Liver (tissue), 3 donors: ENCODE measurements at regions not wholly inside any gene's neighbourhood (a gene's known extent, or its start where the extent isn't known, plus 50 kb on each side); places are given as distances from the start of the nearest gene placed in this dataset.

ENCODE experiments used
- SP1 ChIP-seq: IDR thresholded peaks from 2 replicates; pipeline ENCODE4 v1.6.1; 2018; ENCODE audit warnings: antibody characterized with exemption, mild to moderate bottlenecking
- TF ChIP-seq, protein P1 (sequence below): IDR thresholded peaks from 2 replicates; pipeline ENCODE4 v1.6.1; 2016; ENCODE audit warnings: antibody characterized with exemption
- TF ChIP-seq, protein P2 (sequence below): fragments of 150-350 bp; IDR thresholded peaks from 2 replicates; pipeline ENCODE4 v1.5.1; 2017; ENCODE audit warnings: improper control_type of control experiment, low read depth, low read length; ENCODE audit not compliant: missing input control
- TF ChIP-seq, protein P3 (sequence below): IDR thresholded peaks from 2 replicates; pipeline ENCODE4 v1.6.1; 2016; ENCODE audit warnings: antibody characterized with exemption, mild to moderate bottlenecking
- donor health status: healthy.
- donor health status: healthy.

DNA sequence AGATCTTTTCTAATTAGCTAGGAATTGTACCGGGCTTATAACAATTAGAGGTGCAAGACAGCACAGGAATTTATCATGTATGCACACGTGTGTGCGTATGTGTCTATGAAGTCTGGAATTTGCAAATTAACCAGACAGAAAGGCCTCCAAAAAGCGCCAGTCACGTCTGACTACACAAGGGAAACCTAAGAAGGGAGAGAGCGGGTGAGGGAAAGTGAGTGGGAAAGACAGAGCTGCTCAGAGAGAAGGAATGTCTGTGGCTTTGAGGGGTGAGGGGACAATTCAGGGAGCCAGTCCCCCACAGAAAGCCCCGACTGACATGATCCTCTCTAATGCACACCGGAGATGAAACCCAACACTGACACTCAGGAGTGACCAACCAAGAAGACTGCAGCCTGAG, 197.7 kb upstream of the SH3BP4 start:
- no peak for TF ChIP-seq SP1
- TF ChIP-seq, protein P1, sequence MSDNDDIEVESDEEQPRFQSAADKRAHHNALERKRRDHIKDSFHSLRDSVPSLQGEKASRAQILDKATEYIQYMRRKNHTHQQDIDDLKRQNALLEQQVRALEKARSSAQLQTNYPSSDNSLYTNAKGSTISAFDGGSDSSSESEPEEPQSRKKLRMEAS: no peak
- TF ChIP-seq, protein P2, sequence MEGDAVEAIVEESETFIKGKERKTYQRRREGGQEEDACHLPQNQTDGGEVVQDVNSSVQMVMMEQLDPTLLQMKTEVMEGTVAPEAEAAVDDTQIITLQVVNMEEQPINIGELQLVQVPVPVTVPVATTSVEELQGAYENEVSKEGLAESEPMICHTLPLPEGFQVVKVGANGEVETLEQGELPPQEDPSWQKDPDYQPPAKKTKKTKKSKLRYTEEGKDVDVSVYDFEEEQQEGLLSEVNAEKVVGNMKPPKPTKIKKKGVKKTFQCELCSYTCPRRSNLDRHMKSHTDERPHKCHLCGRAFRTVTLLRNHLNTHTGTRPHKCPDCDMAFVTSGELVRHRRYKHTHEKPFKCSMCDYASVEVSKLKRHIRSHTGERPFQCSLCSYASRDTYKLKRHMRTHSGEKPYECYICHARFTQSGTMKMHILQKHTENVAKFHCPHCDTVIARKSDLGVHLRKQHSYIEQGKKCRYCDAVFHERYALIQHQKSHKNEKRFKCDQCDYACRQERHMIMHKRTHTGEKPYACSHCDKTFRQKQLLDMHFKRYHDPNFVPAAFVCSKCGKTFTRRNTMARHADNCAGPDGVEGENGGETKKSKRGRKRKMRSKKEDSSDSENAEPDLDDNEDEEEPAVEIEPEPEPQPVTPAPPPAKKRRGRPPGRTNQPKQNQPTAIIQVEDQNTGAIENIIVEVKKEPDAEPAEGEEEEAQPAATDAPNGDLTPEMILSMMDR: no peak
- TF ChIP-seq, protein P3, sequence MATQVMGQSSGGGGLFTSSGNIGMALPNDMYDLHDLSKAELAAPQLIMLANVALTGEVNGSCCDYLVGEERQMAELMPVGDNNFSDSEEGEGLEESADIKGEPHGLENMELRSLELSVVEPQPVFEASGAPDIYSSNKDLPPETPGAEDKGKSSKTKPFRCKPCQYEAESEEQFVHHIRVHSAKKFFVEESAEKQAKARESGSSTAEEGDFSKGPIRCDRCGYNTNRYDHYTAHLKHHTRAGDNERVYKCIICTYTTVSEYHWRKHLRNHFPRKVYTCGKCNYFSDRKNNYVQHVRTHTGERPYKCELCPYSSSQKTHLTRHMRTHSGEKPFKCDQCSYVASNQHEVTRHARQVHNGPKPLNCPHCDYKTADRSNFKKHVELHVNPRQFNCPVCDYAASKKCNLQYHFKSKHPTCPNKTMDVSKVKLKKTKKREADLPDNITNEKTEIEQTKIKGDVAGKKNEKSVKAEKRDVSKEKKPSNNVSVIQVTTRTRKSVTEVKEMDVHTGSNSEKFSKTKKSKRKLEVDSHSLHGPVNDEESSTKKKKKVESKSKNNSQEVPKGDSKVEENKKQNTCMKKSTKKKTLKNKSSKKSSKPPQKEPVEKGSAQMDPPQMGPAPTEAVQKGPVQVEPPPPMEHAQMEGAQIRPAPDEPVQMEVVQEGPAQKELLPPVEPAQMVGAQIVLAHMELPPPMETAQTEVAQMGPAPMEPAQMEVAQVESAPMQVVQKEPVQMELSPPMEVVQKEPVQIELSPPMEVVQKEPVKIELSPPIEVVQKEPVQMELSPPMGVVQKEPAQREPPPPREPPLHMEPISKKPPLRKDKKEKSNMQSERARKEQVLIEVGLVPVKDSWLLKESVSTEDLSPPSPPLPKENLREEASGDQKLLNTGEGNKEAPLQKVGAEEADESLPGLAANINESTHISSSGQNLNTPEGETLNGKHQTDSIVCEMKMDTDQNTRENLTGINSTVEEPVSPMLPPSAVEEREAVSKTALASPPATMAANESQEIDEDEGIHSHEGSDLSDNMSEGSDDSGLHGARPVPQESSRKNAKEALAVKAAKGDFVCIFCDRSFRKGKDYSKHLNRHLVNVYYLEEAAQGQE: no peak
